T-cell (primary cell): ENCODE measurements at regions not wholly inside any gene's neighbourhood (a gene's known extent, or its start where the extent isn't known, plus 50 kb on each side); places are given as distances from the start of the nearest gene placed in this dataset.

ENCODE experiments used
- ATAC-seq, 4 experiments: fragments of 200-7000 bp in 3 of 4; fragments of 150-1000 bp in 1 of 4; cut with Tn5 transposase; replicated peaks in 1 of 4; 1 replicate in 3 of 4; 2 replicates in 1 of 4; pipeline ENCODE4 v1.10.0; 2021; ENCODE audit warnings: moderate library complexity in 3 of 4, mild to moderate bottlenecking in 2 of 4, moderate number of reproducible peaks in 1 of 4
- CTCF ChIA-PET, 2 donors: fragments of 300-600 bp; sonication (Branson Sonifier 250); formaldehyde crosslinking; loops; one replicate each; lab custom pipeline; 2022; ENCODE audit warnings: antibody characterized with exemption in 2 of 2; lab: Charles Lee
- POLR2A ChIA-PET, 2 donors: fragments of 300-600 bp; sonication (Branson Sonifier 250); formaldehyde crosslinking; loops; one replicate each; lab custom pipeline; 2022; ENCODE audit warnings: antibody characterized with exemption in 2 of 2; lab: Charles Lee
- DNase-seq, 35 experiments: peaks; one replicate each; pipeline versions ENCODE4 v3.0.0 to v3.0.0-alpha.2; 2013 to 2023
- H3K27ac ChIP-seq: one replicate; pipeline ENCODE4 v1.5.1; 2013; ENCODE audit warnings: low read length
- H3K27me3 ChIP-seq, 2 experiments: replicated peaks in 1 of 2; 1 replicate in 1 of 2; 2 replicates in 1 of 2; pipeline versions ENCODE4 v1.6.1 to v1.7.0; 2013; ENCODE audit warnings: low read length in 1 of 2, mixed read lengths in 1 of 2; ENCODE audit not compliant: control insufficient read depth in 2 of 2, insufficient read depth in 2 of 2; ENCODE audit errors: extremely low read depth in 1 of 2
- H3K36me3 ChIP-seq, 2 donors: 1 replicate in 1 of 2; 2 replicates in 1 of 2; pipeline versions ENCODE4 v1.6.1 to v1.7.0; 2013; ENCODE audit warnings: low read length in 1 of 2; ENCODE audit not compliant: control insufficient read depth in 2 of 2, insufficient read depth in 1 of 2; ENCODE audit errors: extremely low read depth in 1 of 2
- H3K4me1 ChIP-seq, 2 experiments: 1 replicate in 1 of 2; 2 replicates in 1 of 2; pipeline versions ENCODE4 v1.6.1 to v1.7.0; 2013; ENCODE audit warnings: low read length in 2 of 2, mixed read lengths in 1 of 2; ENCODE audit not compliant: insufficient read depth in 2 of 2, control insufficient read depth in 1 of 2; ENCODE audit errors: extremely low read depth in 1 of 2
- H3K4me3 ChIP-seq, 2 donors: 1 replicate in 1 of 2; 2 replicates in 1 of 2; pipeline versions ENCODE4 v1.5.1 to v1.7.0; 2013; ENCODE audit warnings: mild to moderate bottlenecking in 2 of 2, low read length in 1 of 2, moderate library complexity in 1 of 2; ENCODE audit not compliant: control insufficient read depth in 1 of 2; ENCODE audit errors: extremely low read depth in 1 of 2
- H3K9me3 ChIP-seq: 2 replicates; pipeline ENCODE4 v1.7.0; 2013
- H3K27ac Mint-ChIP-seq, 2 donors: one replicate each; pipeline ENCODE4 v1.8.0; 2020 to 2021; ENCODE audit warnings: mild to moderate bottlenecking in 2 of 2, mixed read lengths in 2 of 2
- H3K27me3 Mint-ChIP-seq, 2 donors: one replicate each; pipeline ENCODE4 v1.8.0; 2021 to 2022; ENCODE audit warnings: mixed read lengths in 2 of 2
- H3K36me3 Mint-ChIP-seq: one replicate; pipeline ENCODE4 v1.8.0; 2021; ENCODE audit warnings: mixed read lengths
- H3K4me1 Mint-ChIP-seq, 3 donors: one replicate each; pipeline ENCODE4 v1.8.0; 2020 to 2022; ENCODE audit warnings: mixed read lengths in 3 of 3, mild to moderate bottlenecking in 1 of 3
- H3K4me3 Mint-ChIP-seq, 3 donors: one replicate each; pipeline ENCODE4 v1.8.0; 2020 to 2022; ENCODE audit warnings: mild to moderate bottlenecking in 3 of 3, mixed read lengths in 3 of 3, moderate library complexity in 3 of 3
- H3K9me3 Mint-ChIP-seq, 3 donors: one replicate each; pipeline ENCODE4 v1.8.0; 2020 to 2022; ENCODE audit warnings: mixed read lengths in 3 of 3
- WGBS: methylation state at CpG from one replicate; pipeline ENCODE4 v1.1.5; 2013; ENCODE audit warnings: missing lambda C conversion rate; ENCODE audit not compliant: insufficient coverage; 5-methylcytosine and 5-hydroxymethylcytosine counted together

DNA sequence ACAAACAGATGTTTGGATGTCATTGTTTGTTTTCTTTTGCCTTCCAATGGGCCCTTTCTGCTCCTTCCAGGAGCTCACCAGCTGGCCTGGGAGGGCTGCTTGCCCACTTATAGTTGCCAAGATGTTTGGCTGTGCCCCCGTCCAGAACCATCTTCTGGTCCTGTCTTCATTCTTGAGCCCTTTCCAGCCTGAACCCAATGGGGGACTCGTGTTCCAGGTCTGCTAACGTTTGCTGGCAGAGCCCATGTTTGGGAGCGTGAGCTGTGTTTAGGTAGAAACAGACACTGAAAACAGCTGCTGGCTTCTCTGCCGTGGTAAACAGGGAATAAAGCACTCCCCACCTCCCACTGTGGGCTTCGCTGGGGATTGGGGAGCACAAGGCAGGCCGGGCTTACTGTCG lies 83.2 kb upstream of the SYT13 start:
- Histone ChIP-seq H3K27me3 (peaks cover 0 to 40% of the 10 kb centered on the region in 2 experiments), H3K27ac (no peak overlapping the region), H3K4me3 (no peak overlapping the region), H3K4me1 (peaks cover 2 to 16% of the 10 kb centered on the region in 2 experiments), H3K36me3 (no peaks in the 10 kb centered on the region), H3K9me3 (no peaks in the 10 kb centered on the region)
- H3K36me3 Mint-ChIP-seq = no peaks in the 10 kb centered on the region
- ChIA-PET POLR2A (no interaction called here), CTCF (no interaction called here)
- DNase-seq (no peak), ATAC-seq (no peak)
- H3K9me3 Mint-ChIP-seq = no peaks in the 10 kb centered on the region
- no peak overlapping the region for H3K27ac Mint-ChIP-seq
- no peak overlapping the region for H3K4me3 Mint-ChIP-seq
- peaks cover 9 to 21% (median 15%) of the 10 kb centered on the region in 3 donors for H3K4me1 Mint-ChIP-seq
- H3K27me3 Mint-ChIP-seq = peaks cover 29 to 37% of the 10 kb centered on the region in 2 donors
- 49% methylated on average over 3 of the region's 8 CpGs for WGBS

DNA sequence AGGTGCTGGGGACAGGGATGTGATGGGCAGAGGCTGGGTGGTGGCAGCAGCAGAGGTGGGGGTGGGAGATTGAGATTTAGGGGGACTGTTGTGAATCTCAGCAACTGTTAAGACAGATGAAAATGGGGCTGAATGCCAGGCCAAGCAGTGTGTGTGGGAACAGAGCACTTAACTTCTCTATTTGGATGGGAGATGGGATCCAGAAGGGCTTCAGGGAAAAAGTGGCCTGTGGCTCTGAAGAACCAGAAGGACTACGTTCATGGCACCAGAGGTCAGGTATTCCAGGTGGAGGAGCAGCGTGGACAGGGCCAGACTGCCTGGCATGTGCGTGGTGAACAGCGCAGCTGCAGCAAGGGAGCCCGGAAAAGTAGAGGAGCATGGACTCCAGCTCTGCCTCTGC lies 82.6 kb upstream of the SYT13 start:
- H3K36me3 Mint-ChIP-seq = no peaks in the 10 kb centered on the region
- H3K9me3 Mint-ChIP-seq = no peaks in the 10 kb centered on the region
- WGBS = 84% methylated on average over 5 of the region's 5 CpGs
- H3K27me3 Mint-ChIP-seq = peaks cover 29 to 40% of the 10 kb centered on the region in 2 donors
- ATAC-seq (no peak), DNase-seq (no peak)
- peaks cover 6 to 15% (median 10%) of the 10 kb centered on the region in 3 donors for H3K4me1 Mint-ChIP-seq
- no peak overlapping the region for H3K27ac ChIP-seq
- ChIA-PET POLR2A (no interaction called here), CTCF (no interaction called here)
- H3K27ac Mint-ChIP-seq = no peak overlapping the region
- H3K27me3 ChIP-seq = peaks cover 0 to 40% of the 10 kb centered on the region in 2 experiments
- no peak overlapping the region for H3K4me3 ChIP-seq
- no peaks in the 10 kb centered on the region for H3K36me3 ChIP-seq
- no peaks in the 10 kb centered on the region for H3K9me3 ChIP-seq
- H3K4me1 ChIP-seq = peaks cover 0 to 10% of the 10 kb centered on the region in 2 experiments
- H3K4me3 Mint-ChIP-seq = no peak overlapping the region

DNA sequence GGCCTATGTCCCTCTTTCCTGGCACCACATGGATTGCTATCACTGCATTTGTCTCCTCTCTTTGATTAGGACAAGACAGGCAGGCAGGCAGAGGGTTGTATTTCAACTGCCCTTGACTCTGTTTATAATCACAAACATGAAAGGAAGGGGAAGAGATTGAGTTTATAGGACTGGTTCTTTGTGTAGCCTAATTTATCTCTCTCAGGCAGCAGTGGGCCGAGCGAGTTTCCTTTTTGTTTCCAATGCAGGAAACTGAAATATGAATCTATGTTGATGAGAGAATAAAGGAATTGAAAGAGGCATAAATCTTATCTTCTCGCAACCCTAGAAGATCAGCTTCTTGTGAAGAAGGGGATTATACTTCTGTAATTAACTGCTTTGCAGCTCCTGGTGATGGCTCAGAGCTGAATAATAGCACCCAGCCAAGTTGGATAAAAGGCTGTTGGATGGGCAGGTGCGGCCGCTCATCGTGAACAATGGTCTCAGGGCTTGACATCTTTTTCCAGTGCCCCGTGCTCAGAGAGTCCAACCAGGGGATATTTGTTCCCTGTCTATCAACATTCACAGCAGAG lies 80.6 kb upstream of the SYT13 start:
- ATAC-seq = no peak
- no peaks in the 10 kb centered on the region for H3K9me3 Mint-ChIP-seq
- ChIA-PET POLR2A (interaction anchor here in 1 of 2 donors (0.6 kb wide), 1 partner anchor 1789 kb away, joined by 3 read pairs; no protein-coding TSS in a partner anchor), CTCF (no interaction called here)
- no peak for DNase-seq
- peaks cover 5 to 6% (median 5%) of the 10 kb centered on the region in 3 donors for H3K4me1 Mint-ChIP-seq
- 93% methylated on average over 3 of the region's 7 CpGs for WGBS
- no peak overlapping the region for H3K4me3 Mint-ChIP-seq
- H3K27ac ChIP-seq = no peak overlapping the region
- H3K9me3 ChIP-seq = no peaks in the 10 kb centered on the region
- no peak overlapping the region for H3K4me3 ChIP-seq
- H3K4me1 ChIP-seq = peaks cover 0 to 8% of the 10 kb centered on the region in 2 experiments
- peaks cover 29 to 37% of the 10 kb centered on the region in 2 donors for H3K27me3 Mint-ChIP-seq
- peaks cover 0 to 34% of the 10 kb centered on the region in 2 experiments for H3K27me3 ChIP-seq
- no peaks in the 10 kb centered on the region for H3K36me3 ChIP-seq
- no peaks in the 10 kb centered on the region for H3K36me3 Mint-ChIP-seq
- H3K27ac Mint-ChIP-seq = no peak overlapping the region

DNA sequence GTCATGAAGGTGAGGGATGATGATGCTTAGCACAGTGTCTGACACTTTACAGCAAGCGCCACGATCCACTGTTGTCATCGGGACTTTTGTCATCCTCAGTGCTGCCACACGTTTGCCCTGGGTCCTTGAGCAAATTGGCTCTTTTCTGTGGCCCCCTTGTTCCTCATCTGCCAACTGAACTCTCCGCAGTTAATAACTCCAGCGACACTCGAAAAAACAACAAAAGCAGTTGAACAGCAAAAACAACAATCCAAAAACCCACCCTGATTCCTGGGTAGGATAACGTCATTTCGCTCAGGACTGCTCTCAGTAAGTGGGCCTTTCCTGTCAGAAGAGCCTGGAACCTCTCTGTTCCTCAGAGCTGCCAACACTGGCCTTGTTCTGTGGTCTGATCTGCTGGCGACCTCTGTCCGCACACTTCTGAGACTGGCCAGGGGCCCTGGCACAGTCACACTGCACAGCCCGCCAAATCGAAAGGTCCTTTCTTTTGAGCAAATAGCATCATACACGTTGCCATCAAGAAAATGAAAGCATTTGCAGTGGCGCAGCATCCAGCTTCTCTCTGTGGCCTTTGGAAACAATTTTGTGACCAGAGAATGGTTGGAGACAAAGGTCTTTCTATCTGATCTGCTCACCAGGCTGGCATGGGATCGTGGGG lies 79.9 kb upstream of the SYT13 start:
- no peaks in the 10 kb centered on the region for H3K36me3 ChIP-seq

DNA sequence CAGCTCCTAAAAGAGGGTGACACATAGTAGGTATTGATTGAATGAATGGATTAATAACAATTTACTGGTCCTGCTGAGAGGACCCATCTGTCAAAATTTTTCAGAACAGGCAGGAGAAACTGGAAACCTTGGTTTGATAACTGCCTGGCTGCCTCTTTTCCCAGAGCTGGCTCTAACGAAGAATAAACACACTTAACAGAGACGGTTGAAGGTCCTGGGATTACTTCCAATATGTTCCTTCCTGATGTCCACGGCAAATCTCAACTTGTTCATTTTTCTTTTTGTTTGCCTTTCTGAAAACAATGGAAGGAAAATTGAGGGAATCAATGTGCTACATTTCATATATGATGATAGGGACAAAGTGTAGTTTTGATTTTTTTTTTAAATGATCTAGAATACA lies 76.5 kb upstream of the SYT13 start:
- 89% methylated on average over 3 of the region's 3 CpGs for WGBS

More for the DNA sequence above, 79.9 kb upstream of the SYT13 start:
- Mint-ChIP-seq H3K4me1 (peaks cover 2 to 3% (median 2%) of the 10 kb centered on the region in 3 donors), H3K36me3 (no peaks in the 10 kb centered on the region), H3K27me3 (peaks cover 27 to 37% of the 10 kb centered on the region in 2 donors), H3K27ac (no peak overlapping the region), H3K9me3 (no peaks in the 10 kb centered on the region), H3K4me3 (no peak overlapping the region)
- Histone ChIP-seq H3K4me1 (peaks cover 0 to 2% of the 10 kb centered on the region in 2 experiments), H3K27ac (no peak overlapping the region), H3K9me3 (no peaks in the 10 kb centered on the region), H3K4me3 (no peak overlapping the region), H3K27me3 (peaks cover 0 to 28% of the 10 kb centered on the region in 2 experiments)
- ATAC-seq (no peak), DNase-seq (no peak)
- ChIA-PET POLR2A (no interaction called here), CTCF (no interaction called here)
- 89% methylated on average over 11 of the region's 16 CpGs for WGBS

DNA sequence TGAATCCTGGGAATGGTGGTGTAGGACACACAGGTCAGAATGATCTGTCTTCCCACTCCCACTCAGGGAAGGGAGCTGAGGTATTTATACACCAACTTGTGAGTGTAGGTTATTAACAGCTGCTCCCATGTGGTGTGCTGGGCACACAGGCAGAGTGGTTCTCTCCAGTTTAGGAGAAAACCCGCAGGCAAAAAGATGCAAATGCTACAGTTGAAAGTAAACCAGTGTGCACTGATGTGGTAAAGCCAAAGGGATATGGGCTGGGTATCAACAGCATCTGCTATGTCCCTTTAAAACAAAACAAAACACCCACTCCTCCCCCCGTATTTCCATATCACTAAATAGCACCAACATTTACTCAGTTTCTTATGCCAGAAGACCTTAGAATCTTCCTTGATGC lies 75.4 kb upstream of the SYT13 start:
- Mint-ChIP-seq H3K27ac (no peak overlapping the region), H3K36me3 (no peaks in the 10 kb centered on the region), H3K27me3 (peaks cover 6 to 16% of the 10 kb centered on the region in 2 donors), H3K9me3 (no peaks in the 10 kb centered on the region), H3K4me1 (peaks cover 5 to 10% (median 9%) of the 10 kb centered on the region in 3 donors), H3K4me3 (no peak overlapping the region)
- Histone ChIP-seq H3K4me1 (no peaks in the 10 kb centered on the region), H3K27ac (no peak overlapping the region), H3K4me3 (no peak overlapping the region), H3K36me3 (peaks cover 0 to 3% of the 10 kb centered on the region in 2 donors), H3K27me3 (no peaks in the 10 kb centered on the region), H3K9me3 (no peaks in the 10 kb centered on the region)
- DNase-seq = no peak
- POLR2A ChIA-PET = no interaction called here
- no peak for ATAC-seq
- 38% methylated on average over 1 of the region's 2 CpGs for WGBS
- CTCF ChIA-PET = interaction anchor here in 1 of 2 donors (1.9 kb wide), 1 partner anchor 10 kb away, joined by 6 read pairs; no protein-coding TSS in a partner anchor

More for the DNA sequence above, 76.5 kb upstream of the SYT13 start:
- Mint-ChIP-seq H3K4me3 (no peak overlapping the region), H3K9me3 (no peaks in the 10 kb centered on the region), H3K4me1 (peaks cover 0 to 4% (median under 1%) of the 10 kb centered on the region in 3 donors), H3K36me3 (no peaks in the 10 kb centered on the region), H3K27ac (no peak overlapping the region), H3K27me3 (peaks cover 8 to 17% of the 10 kb centered on the region in 2 donors)
- no peak overlapping the region for H3K4me3 ChIP-seq
- H3K36me3 ChIP-seq = peaks cover 0 to 3% of the 10 kb centered on the region in 2 donors
- H3K4me1 ChIP-seq = no peaks in the 10 kb centered on the region
- ChIA-PET POLR2A (interaction anchor here in 1 of 2 donors (0.6 kb wide), 1 partner anchor 420 kb away, joined by 3 read pairs; no protein-coding TSS in a partner anchor), CTCF (no interaction called here)
- H3K9me3 ChIP-seq = no peaks in the 10 kb centered on the region
- peaks cover 0 to under 1% of the 10 kb centered on the region in 2 experiments for H3K27me3 ChIP-seq
- ATAC-seq (no peak), DNase-seq (no peak)
- no peak overlapping the region for H3K27ac ChIP-seq
